ENCODE measurements at regions not wholly inside any gene's neighbourhood (a gene's known extent, or its start where the extent isn't known, plus 50 kb on each side); places are given as distances from the start of the nearest gene placed in this dataset.

GRCh38 chr13:67964986-67965385 is 734.9 kb upstream of the PCDH9 start:
- Histone ChIP-seq H3K79me2 (ENCODE audit: control insufficient read depth, insufficient read depth, low read length) (no peaks in the 10 kb centered on the region), H4K20me1 (replicated peaks; ENCODE audit: control insufficient read depth, insufficient read depth, low read length) (no peaks in the 10 kb centered on the region), H3K27me3 (ENCODE audit: control insufficient read depth in 2 of 2, insufficient read depth in 2 of 2, low read length in 2 of 2) (no peaks in the 10 kb centered on the region), H3K4me2 (ENCODE audit: insufficient read depth, low read length) (no peak overlapping the region), H2AFZ (ENCODE audit: low read depth, low read length) (no peak overlapping the region), H3K4me3 (no peak overlapping the region), H3K4me1 (replicated peaks in 1 of 2; ENCODE audit: control insufficient read depth in 2 of 2, insufficient read depth in 2 of 2, low read length in 2 of 2) (no peaks in the 10 kb centered on the region), H3K27ac (ENCODE audit: extremely low read depth, low read depth, low read length) (no peak overlapping the region), H3K36me3 (ENCODE audit: control insufficient read depth, insufficient read depth, low read length) (no peaks in the 10 kb centered on the region), H3K9ac (ENCODE audit: insufficient read depth in 1 of 2, low read depth in 2 of 2, low read length in 2 of 2) (no peak overlapping the region), H3K9me3 (replicated peaks; ENCODE audit: control insufficient read depth, insufficient read depth, low read depth, low read length) (no peaks in the 10 kb centered on the region), H3K9me1 (ENCODE audit: control insufficient read depth, insufficient read depth, low read length) (no peaks in the 10 kb centered on the region)
- POLR2A ChIA-PET: no interaction called here
- TF ChIP-seq CREBBP (IDR thresholded peaks at IDR 0.05; ENCODE audit: low read depth, low read length): no peak
- no peak for TF ChIP-seq WHSC1 (IDR thresholded peaks at IDR 0.05; ENCODE audit: low read length)
- TF ChIP-seq CHD1 (IDR thresholded peaks at IDR 0.05; ENCODE audit: low read length): no peak
- no peak for TF ChIP-seq IRF2 (CRISPR knock-in tag; IDR thresholded peaks at IDR 0.05)
- no peak for TF ChIP-seq FUS (optimal IDR thresholded peaks at IDR 0.05; ENCODE audit: low read depth, low read length)
- TF ChIP-seq ZNF3 (CRISPR knock-in tag; IDR thresholded peaks at IDR 0.05): no peak
- no peak for TF ChIP-seq ZBTB2 (IDR thresholded peaks at IDR 0.05)
- BruUV-seq (replicated peaks): no TSS peak
- in situ Hi-C loops (cut with MboI): no loop called here
- CTCF ChIA-PET (ENCODE audit: low intra/inter-chr PET ratio): no interaction called here
- DNase-seq (ENCODE audit: extremely low read depth in 1 of 4, low spot score in 3 of 4) (no peak), FAIRE-seq (no peak), ATAC-seq (no peak)
- WGBS (ENCODE audit: insufficient coverage, low coverage, missing lambda C conversion rate): 0% methylated on average over 1 of the region's 1 CpG
- intact Hi-C loops (cut with micrococcal nuclease): no loop called here

Measured in K562 (cell line).